H1 (cell line): ENCODE measurements at regions not wholly inside any gene's neighbourhood (a gene's known extent, or its start where the extent isn't known, plus 50 kb on each side); places are given as distances from the start of the nearest gene placed in this dataset.

Experiments used
- CTCF ChIA-PET: fragments of 300-600 bp; sonication (Branson Sonifier 250); formaldehyde crosslinking; loops from one replicate; lab custom pipeline; 2021; ENCODE audit not compliant: partially characterized antibody; lab: Charles Lee
- POLR2A ChIA-PET: fragments of 300-600 bp; sonication (Branson Sonifier 250); formaldehyde crosslinking; loops from one replicate; lab custom pipeline; 2021; ENCODE audit warnings: inconsistent platforms; ENCODE audit not compliant: partially characterized antibody; lab: Charles Lee
- DNase-seq, 2 experiments: peaks; one replicate each; pipeline versions ENCODE4 v3.0.0 to v3.0.0-alpha.2; 2010 to 2022; ENCODE audit warnings: low spot score in 2 of 2, low read depth in 1 of 2, mixed read lengths in 1 of 2
- FAIRE-seq: peaks from 2 replicates; lab custom pipeline; 2011; peaks lifted over from hg19 to GRCh38; lab: Jason Lieb, UNC
- H2AFZ ChIP-seq: 2 replicates; pipeline ENCODE4 v1.8.1; 2012; ENCODE audit warnings: low read length, inconsistent platforms
- H2AK5ac ChIP-seq: 2 replicates; pipeline ENCODE4 v1.6.1; 2013; ENCODE audit warnings: low read depth, low read length
- H2BK120ac ChIP-seq: replicated peaks from 2 replicates; pipeline ENCODE3; 2013; ENCODE audit warnings: low read depth, low read length, inconsistent platforms
- H2BK12ac ChIP-seq: 2 replicates; pipeline ENCODE4 v1.6.1; 2013; ENCODE audit warnings: low read depth, low read length
- H2BK15ac ChIP-seq: 2 replicates; pipeline ENCODE4 v1.6.1; 2013; ENCODE audit warnings: low read length
- H2BK20ac ChIP-seq: 2 replicates; pipeline ENCODE4 v1.6.1; 2013; ENCODE audit warnings: low read length
- H2BK5ac ChIP-seq: 2 replicates; pipeline ENCODE4 v1.6.1; 2013; ENCODE audit warnings: low read depth, low read length
- H3K14ac ChIP-seq: 2 replicates; pipeline ENCODE4 v1.6.1; 2013; ENCODE audit warnings: inconsistent platforms; ENCODE audit not compliant: insufficient read length
- H3K18ac ChIP-seq: 2 replicates; pipeline ENCODE4 v1.6.1; 2013; ENCODE audit warnings: low read length; ENCODE audit errors: extremely low read depth
- H3K23ac ChIP-seq: 2 replicates; pipeline ENCODE4 v1.6.1; 2013; ENCODE audit warnings: inconsistent platforms; ENCODE audit not compliant: insufficient read length
- H3K23me2 ChIP-seq: 2 replicates; pipeline ENCODE4 v1.6.1; 2013; ENCODE audit warnings: low read depth, low read length
- H3K27ac ChIP-seq: 2 replicates; pipeline ENCODE4 v1.6.1; 2011; ENCODE audit warnings: low read depth, low read length, inconsistent platforms
- H3K27me3 ChIP-seq, 4 experiments: replicated peaks in 1 of 4; 1 replicate in 1 of 4; 2 replicates in 3 of 4; pipeline versions ENCODE4 v1.6.1 to v1.8.1; 2011 to 2013; ENCODE audit warnings: low read length in 3 of 4, mild to moderate bottlenecking in 3 of 4, inconsistent platforms in 2 of 4, mixed read lengths in 2 of 4, moderate library complexity in 1 of 4; ENCODE audit not compliant: control insufficient read depth in 3 of 4, insufficient read depth in 3 of 4; ENCODE audit errors: extremely low read depth in 1 of 4
- H3K36me3 ChIP-seq, 4 experiments: 2 replicates each; pipeline versions ENCODE4 v1.6.1 to v1.8.1; 2011 to 2013; ENCODE audit warnings: mild to moderate bottlenecking in 4 of 4, low read length in 3 of 4, moderate library complexity in 2 of 4, control low read depth in 1 of 4, inconsistent platforms in 1 of 4; ENCODE audit not compliant: insufficient read depth in 4 of 4, control insufficient read depth in 2 of 4
- H3K4ac ChIP-seq: replicated peaks from 2 replicates; pipeline ENCODE3; 2013; ENCODE audit warnings: low read length, low read depth, mixed read lengths, inconsistent platforms; ENCODE audit not compliant: insufficient read length
- H3K4me1 ChIP-seq, 4 experiments: replicated peaks in 1 of 4; 1 replicate in 1 of 4; 2 replicates in 3 of 4; pipeline versions ENCODE4 v1.6.1 to v1.8.1; 2011 to 2013; ENCODE audit warnings: low read length in 3 of 4, inconsistent platforms in 2 of 4, mixed read lengths in 1 of 4; ENCODE audit not compliant: insufficient read depth in 4 of 4, control insufficient read depth in 3 of 4
- H3K4me2 ChIP-seq, 2 experiments: 2 replicates each; pipeline versions ENCODE4 v1.6.1 to v1.8.1; 2011 to 2013; ENCODE audit warnings: low read depth in 2 of 2, low read length in 2 of 2, control low read depth in 1 of 2, inconsistent platforms in 1 of 2, mild to moderate bottlenecking in 1 of 2; ENCODE audit not compliant: insufficient read depth in 1 of 2
- H3K4me3 ChIP-seq, 4 experiments: fragments of 200-600, 300-600 bp in 1 of 4; sonication (generic), shearing (Covaris generic), sonication (Bioruptor Twin) in 1 of 4; 2 replicates each; pipeline versions ENCODE4 v1.5.1 to v1.8.1; 2011 to 2016; ENCODE audit warnings: low read length in 4 of 4, low read depth in 3 of 4, control low read depth in 2 of 4, inconsistent platforms in 2 of 4, mild to moderate bottlenecking in 2 of 4, mixed read lengths in 1 of 4, moderate library complexity in 1 of 4; ENCODE audit not compliant: insufficient read depth in 2 of 4; ENCODE audit errors: extremely low read depth in 1 of 4
- H3K56ac ChIP-seq: replicated peaks from 2 replicates; pipeline ENCODE3; 2013; ENCODE audit warnings: low read depth, mild to moderate bottlenecking, mixed read lengths, low read length, inconsistent platforms; ENCODE audit not compliant: insufficient read length
- H3K79me1 ChIP-seq: 2 replicates; pipeline ENCODE4 v1.6.1; 2013; ENCODE audit warnings: low read depth, low read length, control low read depth
- H3K79me2 ChIP-seq, 2 experiments: 2 replicates each; pipeline versions ENCODE4 v1.6.1 to v1.8.1; 2012 to 2013; ENCODE audit warnings: low read length in 2 of 2, mild to moderate bottlenecking in 2 of 2, inconsistent platforms in 1 of 2; ENCODE audit not compliant: insufficient read depth in 2 of 2, control insufficient read depth in 1 of 2
- H3K9ac ChIP-seq, 4 experiments: replicated peaks in 1 of 4; 1 replicate in 1 of 4; 2 replicates in 3 of 4; pipeline versions ENCODE4 v1.6.1 to v1.8.1; 2011 to 2013; ENCODE audit warnings: low read depth in 3 of 4, low read length in 3 of 4, control low read depth in 2 of 4, mild to moderate bottlenecking in 2 of 4, moderate library complexity in 2 of 4, inconsistent platforms in 1 of 4; ENCODE audit errors: extremely low read depth in 1 of 4
- H3K9me3 ChIP-seq, 2 experiments: 2 replicates each; pipeline versions ENCODE4 v1.6.1 to v1.8.1; 2012 to 2013; ENCODE audit warnings: mild to moderate bottlenecking in 2 of 2, moderate library complexity in 2 of 2, control low read depth in 1 of 2, inconsistent platforms in 1 of 2, low read depth in 1 of 2, low read length in 1 of 2, mixed read lengths in 1 of 2; ENCODE audit not compliant: insufficient read depth in 2 of 2
- H4K20me1 ChIP-seq, 2 experiments: replicated peaks in 1 of 2; 2 replicates each; pipeline versions ENCODE3 to v1.8.1; 2011 to 2013; ENCODE audit warnings: inconsistent platforms in 2 of 2, low read length in 2 of 2, mild to moderate bottlenecking in 1 of 2; ENCODE audit not compliant: insufficient read depth in 2 of 2, control insufficient read depth in 1 of 2
- H4K5ac ChIP-seq: 2 replicates; pipeline ENCODE4 v1.6.1; 2013; ENCODE audit warnings: low read length, low read depth, mixed read lengths, inconsistent platforms; ENCODE audit not compliant: insufficient read length
- H4K8ac ChIP-seq: 2 replicates; pipeline ENCODE4 v1.8.0; 2013; ENCODE audit warnings: mild to moderate bottlenecking, moderate library complexity, low read length, inconsistent platforms; ENCODE audit not compliant: insufficient read depth; ENCODE audit errors: extremely low read depth
- H4K91ac ChIP-seq: replicated peaks from 2 replicates; pipeline ENCODE3; 2013; ENCODE audit warnings: low read length, mixed read lengths, inconsistent platforms; ENCODE audit not compliant: insufficient read length
- ASH2L ChIP-seq: fragments of 200-600, 300-600 bp; sonication (generic); IDR thresholded peaks from one replicate; pipeline ENCODE4 v1.7.1; 2017; ENCODE audit warnings: low read length
- ATF3 ChIP-seq: IDR thresholded peaks from 2 replicates; pipeline ENCODE4 v1.6.1; 2011; ENCODE audit warnings: low read depth, mild to moderate bottlenecking, low read length; ENCODE audit not compliant: insufficient read depth
- CHD1 ChIP-seq: IDR thresholded peaks from 2 replicates; pipeline ENCODE4 v1.6.1; 2012; ENCODE audit warnings: low read depth, low read length, improper control_type of control experiment
- CHD2 ChIP-seq: IDR thresholded peaks from 2 replicates; pipeline ENCODE4 v1.6.1; 2012; ENCODE audit warnings: low read length, improper control_type of control experiment
- CREB1 ChIP-seq: IDR thresholded peaks from 2 replicates; pipeline ENCODE4 v1.6.1; 2012; ENCODE audit warnings: inconsistent platforms
- GABPA ChIP-seq: IDR thresholded peaks from 2 replicates; pipeline ENCODE4 v1.6.1; 2011; ENCODE audit warnings: mild to moderate bottlenecking, low read length, moderate library complexity, borderline replicate concordance; ENCODE audit not compliant: insufficient read depth
- GTF2F1 ChIP-seq: IDR thresholded peaks from 2 replicates; pipeline ENCODE4 v1.6.1; 2012; ENCODE audit warnings: low read depth, low read length, improper control_type of control experiment, borderline replicate concordance
- HDAC2 ChIP-seq, 2 experiments: fragments of 300-600 bp in 1 of 2; sonication (generic) in 1 of 2; IDR thresholded peaks; 2 replicates each; pipeline ENCODE4 v1.6.1; 2011 to 2012; ENCODE audit warnings: low read depth in 2 of 2, low read length in 2 of 2, mild to moderate bottlenecking in 2 of 2, moderate library complexity in 2 of 2, borderline replicate concordance in 1 of 2, inconsistent platforms in 1 of 2
- JUN ChIP-seq: IDR thresholded peaks from 2 replicates; pipeline ENCODE4 v1.6.1; 2011; ENCODE audit warnings: low read depth, mild to moderate bottlenecking, improper control_type of control experiment, low read length
- POU5F1 ChIP-seq: IDR thresholded peaks from 2 replicates; pipeline ENCODE4 v1.6.1; 2011; ENCODE audit warnings: low read depth, mild to moderate bottlenecking, low read length, moderate library complexity
- RBBP5 ChIP-seq: IDR thresholded peaks from 2 replicates; pipeline ENCODE4 v1.7.1; 2012; ENCODE audit warnings: low read depth, mild to moderate bottlenecking, inconsistent platforms, low read length, moderate library complexity, borderline replicate concordance
- RFX5 ChIP-seq: IDR thresholded peaks from 2 replicates; pipeline ENCODE4 v1.6.1; 2011; ENCODE audit warnings: low read depth, low read length, improper control_type of control experiment, borderline replicate concordance
- SP1 ChIP-seq: IDR thresholded peaks from 2 replicates; pipeline ENCODE4 v1.6.1; 2011; ENCODE audit warnings: low read depth, low read length
- SP4 ChIP-seq: IDR thresholded peaks from 2 replicates; pipeline ENCODE4 v1.6.1; 2012; ENCODE audit warnings: low read length, inconsistent platforms
- TCF12 ChIP-seq: IDR thresholded peaks from 2 replicates; pipeline ENCODE4 v1.6.1; 2011; ENCODE audit warnings: low read depth, mild to moderate bottlenecking, low read length
- TEAD4 ChIP-seq: IDR thresholded peaks from 2 replicates; pipeline ENCODE4 v1.6.1; 2012; ENCODE audit warnings: low read depth, low read length, inconsistent platforms, mixed read lengths
- WGBS, 2 experiments: shearing (Covaris generic) in 1 of 2; methylation state at CpG; one replicate each; pipeline versions ENCODE4 v1.1.6 to v1.1.7; 2013 to 2015; ENCODE audit warnings: low lambda C conversion rate in 2 of 2, mixed read lengths in 2 of 2, inconsistent platforms in 1 of 2, low coverage in 1 of 2, missing lambda C conversion rate in 1 of 2; ENCODE audit not compliant: insufficient replicate concordance in 2 of 2, insufficient coverage in 1 of 2, insufficient read length in 1 of 2; ENCODE audit errors: extremely low coverage in 1 of 2, missing lambda C conversion rate in 1 of 2; 5-methylcytosine and 5-hydroxymethylcytosine counted together

GRCh38 chr16:27634779-27635178, 84.8 kb downstream of the KATNIP start:
- H2BK5ac ChIP-seq = no peak overlapping the region
- POLR2A ChIA-PET = no interaction called here
- H3K4me1 ChIP-seq = peaks cover 0 to 5% (median 2%) of the 10 kb centered on the region in 4 experiments; a peak in 3 of 7 replicates
- H3K9me3 ChIP-seq = no peaks in the 10 kb centered on the region
- 85% methylated on average over 8 of the region's 8 CpGs; no CpG with 5 or more reads in 1 of the 2 experiments for whole genome bisulfite sequencing, 2 experiments
- H3K9ac ChIP-seq = no peak overlapping the region
- no peaks in the 10 kb centered on the region for H3K23me2 ChIP-seq
- no peak overlapping the region for H2BK20ac ChIP-seq
- no peak overlapping the region for H2AK5ac ChIP-seq
- no peak overlapping the region for H3K23ac ChIP-seq
- TF ChIP-seq HDAC2 (IDR thresholded peaks at IDR 0.05; ENCODE audit: borderline replicate concordance in 1 of 2, low read depth in 2 of 2, low read length in 2 of 2) (no peak), ATF3 (no peak), GTF2F1 (no peak), CHD2 (no peak), RFX5 (no peak), CHD1 (no peak), RBBP5 (no peak), SP1 (no peak), SP4 (no peak), ASH2L (no peak), TCF12 (no peak), TEAD4 (no peak), POU5F1 (no peak), JUN (no peak), CREB1 (no peak), GABPA (no peak)
- H3K4me3 ChIP-seq = no peak overlapping the region
- no peak overlapping the region for H3K18ac ChIP-seq
- CTCF ChIA-PET = interaction anchor here (0.9 to 1.3 kb wide), 3 partner anchors 23 to 210 kb away, joined by 3 read pairs; no protein-coding TSS in a partner anchor
- H2BK120ac ChIP-seq = no peak overlapping the region
- H3K27me3 ChIP-seq = no peaks in the 10 kb centered on the region
- no peaks in the 10 kb centered on the region for H4K20me1 ChIP-seq
- H3K79me1 ChIP-seq = no peaks in the 10 kb centered on the region
- no peak for DNase-seq
- no peak overlapping the region for H3K27ac ChIP-seq
- no peak overlapping the region for H2BK12ac ChIP-seq
- no peak overlapping the region for H2AFZ ChIP-seq
- H4K5ac ChIP-seq = no peak overlapping the region
- H3K4ac ChIP-seq = no peak overlapping the region
- no peak overlapping the region for H4K91ac ChIP-seq
- no peak overlapping the region for H4K8ac ChIP-seq
- H2BK15ac ChIP-seq = no peak overlapping the region
- H3K36me3 ChIP-seq = no peaks in the 10 kb centered on the region
- no peak overlapping the region for H3K56ac ChIP-seq
- H3K4me2 ChIP-seq = no peak overlapping the region
- FAIRE-seq = no peak
- no peak overlapping the region for H3K14ac ChIP-seq
- no peaks in the 10 kb centered on the region for H3K79me2 ChIP-seq
